ENCODE measurements at regions not wholly inside any gene's neighbourhood (a gene's known extent, or its start where the extent isn't known, plus 50 kb on each side); places are given as distances from the start of the nearest gene placed in this dataset.

DNA sequence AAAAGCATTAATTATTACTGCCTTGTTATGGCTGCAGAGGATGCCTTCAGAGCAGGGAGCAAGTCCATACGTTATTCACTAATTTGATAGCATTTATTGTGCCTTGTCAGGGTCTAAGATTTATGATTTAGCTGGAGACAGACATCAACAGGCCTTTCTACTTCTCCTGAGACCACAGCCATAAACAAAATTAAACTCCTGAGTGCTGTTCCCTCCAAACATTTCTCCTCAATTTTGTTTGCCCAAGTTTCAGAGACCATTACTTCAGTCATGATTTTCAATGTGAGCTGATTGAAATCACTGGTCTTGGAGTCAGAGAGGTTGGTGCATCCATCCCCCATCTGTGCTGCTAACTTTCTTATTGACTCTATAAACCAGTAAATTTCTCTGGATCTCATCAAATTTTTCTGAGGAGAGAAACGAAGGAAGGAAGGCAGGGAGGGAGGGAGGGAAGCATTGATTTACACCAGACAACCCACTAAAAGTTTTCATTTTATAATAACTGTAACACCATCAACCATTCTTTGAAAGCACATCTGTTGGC, 423.6 kb upstream of the CDH11 start:
- no peak for TF ChIP-seq CTCF (IDR thresholded peaks at IDR 0.05)
- TF ChIP-seq POLR2A (IDR thresholded peaks at IDR 0.05; ENCODE audit: low read depth), result no peak
- TF ChIP-seq EP300 (IDR thresholded peaks at IDR 0.05), result no peak
- TF ChIP-seq POLR2AphosphoS5 (IDR thresholded peaks at IDR 0.05), result no peak
